Naive thymus-derived CD8-positive, alpha-beta T cell (primary cell): ENCODE measurements at regions not wholly inside any gene's neighbourhood (a gene's known extent, or its start where the extent isn't known, plus 50 kb on each side); places are given as distances from the start of the nearest gene placed in this dataset.
A peak's percentile ranks its signal among the peaks of the same experiment; 100 is the strongest.
"Not testable (repeated sequence)": the region's sequence is repeated elsewhere in the genome, so short reads cannot be mapped to it uniquely, and the experiment has no call there.

Source experiments
- ATAC-seq, 2 donors: fragments of 150-1000 bp; cut with Tn5 transposase in 1 of 2; sonication (Bioruptor Pico), chemical (Tn5 transposase) in 1 of 2; 1 replicate in 1 of 2; 2 replicates in 1 of 2; pipeline ENCODE4 v1.10.0; 2021; ENCODE audit warnings: mild to moderate bottlenecking in 2 of 2, moderate library complexity in 2 of 2
- POLR2A ChIA-PET: fragments of 350-600 bp; sonication (Branson Sonifier 250); formaldehyde crosslinking; loops from one replicate; lab custom pipeline; 2021; ENCODE audit warnings: antibody characterized with exemption; lab: Charles Lee
- DNase-seq, 10 donors: peaks; one replicate each; pipeline versions ENCODE4 v3.0.0 to v3.0.0-alpha.2; 2020 to 2022
- H3K27ac Mint-ChIP-seq, 10 donors: one replicate each; pipeline ENCODE4 v1.8.0; 2020 to 2022; ENCODE audit warnings: mild to moderate bottlenecking in 10 of 10, mixed read lengths in 10 of 10, moderate library complexity in 4 of 10, inconsistent platforms in 1 of 10
- H3K27me3 Mint-ChIP-seq, 5 donors: one replicate each; pipeline ENCODE4 v1.8.0; 2021 to 2022; ENCODE audit warnings: mixed read lengths in 5 of 5
- H3K36me3 Mint-ChIP-seq, 3 donors: one replicate each; pipeline ENCODE4 v1.8.0; 2020 to 2022; ENCODE audit warnings: mixed read lengths in 3 of 3, mild to moderate bottlenecking in 2 of 3, inconsistent platforms in 1 of 3
- H3K4me1 Mint-ChIP-seq, 4 donors: one replicate each; pipeline ENCODE4 v1.8.0; 2021 to 2022; ENCODE audit warnings: mixed read lengths in 4 of 4
- H3K4me3 Mint-ChIP-seq, 10 donors: one replicate each; pipeline ENCODE4 v1.8.0; 2020 to 2022; ENCODE audit warnings: mild to moderate bottlenecking in 10 of 10, mixed read lengths in 10 of 10, moderate library complexity in 6 of 10, inconsistent platforms in 1 of 10
- H3K9me3 Mint-ChIP-seq, 9 donors: one replicate each; pipeline ENCODE4 v1.8.0; 2020 to 2022; ENCODE audit warnings: mixed read lengths in 9 of 9, mild to moderate bottlenecking in 3 of 9, inconsistent platforms in 1 of 9, moderate library complexity in 1 of 9

DNA sequence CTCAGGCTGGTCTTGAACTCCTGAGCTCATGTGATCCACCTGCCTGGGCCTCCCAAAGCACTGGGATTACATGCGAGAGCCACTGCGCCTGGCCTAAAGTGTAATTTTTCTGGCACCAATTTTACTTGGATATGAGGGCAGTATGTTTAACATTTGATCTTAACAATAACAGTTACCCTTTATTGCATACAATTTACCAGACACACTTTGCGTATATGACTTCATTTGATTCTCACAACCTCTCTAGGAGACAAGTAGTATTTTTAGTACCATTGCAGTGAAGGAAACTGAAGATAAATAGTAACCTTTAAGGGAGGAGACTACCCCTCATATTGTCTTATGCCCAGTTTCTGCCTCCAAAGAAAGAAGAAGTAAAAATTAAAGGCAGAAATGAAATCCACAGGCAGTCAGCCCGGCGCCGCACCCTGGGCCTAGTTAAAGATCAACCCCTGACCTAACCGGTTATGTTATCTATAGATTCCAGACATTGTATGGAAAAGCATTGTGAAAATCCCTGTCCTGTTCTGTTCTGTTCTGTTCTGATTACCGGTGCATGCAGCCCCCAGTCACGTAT is 54.0 kb downstream of the CYP26A1 start:
- H3K4me3 Mint-ChIP-seq, H3K27me3 Mint-ChIP-seq, POLR2A ChIA-PET, DNase-seq, ATAC-seq, H3K27ac Mint-ChIP-seq: not testable (repeated sequence)
- peaks cover 0 to 21% (median 7%) of the 10 kb centered on the region in 3 donors for H3K36me3 Mint-ChIP-seq
- H3K9me3 Mint-ChIP-seq, result peaks cover 0 to 31% (median 16%) of the 10 kb centered on the region in 9 donors
- peaks cover 23 to 45% (median 34%) of the 10 kb centered on the region in 4 donors for H3K4me1 Mint-ChIP-seq

DNA sequence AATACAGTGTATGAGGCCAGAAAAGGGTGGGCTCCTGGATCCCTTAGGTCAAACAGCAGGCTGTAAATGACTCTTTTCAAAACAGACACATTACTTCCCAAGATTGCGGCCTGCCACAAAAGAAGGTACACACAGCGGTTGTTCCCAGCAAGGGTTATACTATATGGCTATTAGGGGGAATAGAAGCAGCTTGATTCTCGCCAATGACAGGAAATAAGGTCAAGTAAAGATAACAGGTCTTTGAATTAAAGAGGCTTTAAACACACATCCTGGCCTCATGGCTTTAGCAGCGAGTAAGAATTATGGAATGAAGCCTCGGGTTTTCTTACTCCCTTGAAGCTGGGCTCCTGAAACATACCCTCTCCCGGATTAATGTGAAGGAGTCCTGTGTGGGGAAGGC is 58.3 kb downstream of the CYP26A1 start:
- H3K4me1 Mint-ChIP-seq, result peaks cover 4 to 9% (median 6%) of the 10 kb centered on the region in 4 donors
- H3K27me3 Mint-ChIP-seq, result peaks cover 0 to 8% (median 3%) of the 10 kb centered on the region in 5 donors
- ATAC-seq (no peak), DNase-seq (no peak)
- peaks cover 0 to 14% (median 3%) of the 10 kb centered on the region in 9 donors for H3K9me3 Mint-ChIP-seq
- H3K27ac Mint-ChIP-seq, result peak overlapping the region in 2 of 10 donors; percentile 5 to 42
- no peak overlapping the region for H3K4me3 Mint-ChIP-seq
- peaks cover 0 to 5% (median 0%) of the 10 kb centered on the region in 3 donors for H3K36me3 Mint-ChIP-seq
- POLR2A ChIA-PET, result interaction anchor here (0.6 kb wide), 1 partner anchor 10 kb away, joined by 3 read pairs; no protein-coding TSS in a partner anchor

DNA sequence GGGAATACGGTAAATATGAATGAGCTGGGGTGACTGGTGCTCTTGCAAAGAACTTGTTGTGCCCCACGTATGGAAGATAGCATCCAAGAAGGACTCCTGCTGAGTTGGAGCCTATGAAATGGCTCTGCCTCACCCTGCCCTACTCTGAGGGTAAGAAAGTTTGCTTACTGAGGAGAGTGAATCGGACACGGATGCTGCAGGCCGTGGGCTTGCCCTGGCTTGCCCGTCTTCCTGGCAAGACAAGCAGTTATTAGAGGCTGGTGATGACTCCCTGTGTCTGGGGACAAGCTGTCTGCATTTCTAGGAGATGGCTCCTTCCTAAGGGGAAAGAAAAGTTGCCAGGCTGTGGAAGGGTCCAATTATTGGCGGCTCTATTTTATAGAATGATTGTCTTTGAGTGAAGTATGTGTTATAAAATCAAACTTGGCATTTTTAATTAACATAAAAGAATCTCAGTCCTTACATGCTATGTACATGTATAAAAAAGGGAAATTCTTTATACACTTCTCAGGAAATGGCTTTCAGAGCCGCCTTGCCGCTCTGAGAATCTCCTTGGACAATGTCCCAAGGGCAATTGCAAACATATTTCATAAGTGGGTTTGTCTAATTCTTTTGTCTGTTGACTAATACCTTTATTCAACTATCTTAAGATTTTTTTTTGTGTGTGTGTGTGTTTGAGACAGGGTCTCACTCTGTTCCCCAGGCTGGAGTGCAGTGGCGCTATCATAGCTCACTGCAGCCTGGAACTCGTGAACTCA is 64.6 kb downstream of the CYP26A1 start:
- peaks cover 0 to 6% (median 0%) of the 10 kb centered on the region in 9 donors for H3K9me3 Mint-ChIP-seq
- DNase-seq, result no peak
- H3K4me3 Mint-ChIP-seq, result no peak overlapping the region
- no peak for ATAC-seq
- H3K27ac Mint-ChIP-seq, result peak overlapping the region in 1 of 10 donors; percentile 36
- peaks cover 0 to 2% (median 0%) of the 10 kb centered on the region in 3 donors for H3K36me3 Mint-ChIP-seq
- peaks cover 7 to 28% (median 17%) of the 10 kb centered on the region in 5 donors for H3K27me3 Mint-ChIP-seq
- POLR2A ChIA-PET, result interaction anchor here (0.6 kb wide), 1 partner anchor 358 kb away, joined by 3 read pairs; no protein-coding TSS in a partner anchor
- H3K4me1 Mint-ChIP-seq, result peaks cover 0 to 2% (median 0%) of the 10 kb centered on the region in 4 donors

DNA sequence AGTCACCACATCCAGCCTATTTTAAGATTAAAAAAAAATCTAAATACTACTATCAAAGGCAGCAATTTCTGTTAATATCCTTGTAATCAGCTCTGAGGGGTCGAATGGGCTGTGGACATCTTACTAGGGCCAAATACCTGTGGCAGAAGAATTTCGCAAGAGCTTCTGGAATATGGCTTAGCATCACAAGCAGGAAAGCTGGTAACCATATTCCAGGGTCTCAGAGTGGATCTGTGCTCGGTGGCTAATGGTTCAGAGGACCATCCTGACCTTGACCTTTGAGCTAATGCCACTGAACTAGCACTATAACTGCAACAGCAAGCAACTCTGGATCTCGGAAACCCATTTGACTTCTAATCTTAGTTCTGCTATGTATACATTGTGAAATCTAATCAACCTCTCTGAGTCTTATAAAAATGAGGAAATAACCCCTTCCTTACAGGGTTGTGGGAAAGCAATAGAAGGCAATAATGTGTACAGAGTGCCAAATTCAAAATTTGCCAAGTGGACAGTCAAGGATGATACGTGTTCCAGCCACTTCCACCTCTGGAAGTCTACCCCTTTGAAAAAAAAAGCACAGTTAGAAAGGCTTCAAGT is 65.5 kb downstream of the CYP26A1 start:
- Mint-ChIP-seq H3K27ac (no peak overlapping the region), H3K4me3 (no peak overlapping the region), H3K36me3 (peaks cover 0 to 2% (median 0%) of the 10 kb centered on the region in 3 donors), H3K9me3 (peaks cover 0 to 6% (median 0%) of the 10 kb centered on the region in 9 donors), H3K4me1 (peaks cover 0 to 2% (median 0%) of the 10 kb centered on the region in 4 donors), H3K27me3 (peaks cover 7 to 37% (median 21%) of the 10 kb centered on the region in 5 donors)
- POLR2A ChIA-PET, result no interaction called here
- no peak for ATAC-seq
- DNase-seq, result no peak

DNA sequence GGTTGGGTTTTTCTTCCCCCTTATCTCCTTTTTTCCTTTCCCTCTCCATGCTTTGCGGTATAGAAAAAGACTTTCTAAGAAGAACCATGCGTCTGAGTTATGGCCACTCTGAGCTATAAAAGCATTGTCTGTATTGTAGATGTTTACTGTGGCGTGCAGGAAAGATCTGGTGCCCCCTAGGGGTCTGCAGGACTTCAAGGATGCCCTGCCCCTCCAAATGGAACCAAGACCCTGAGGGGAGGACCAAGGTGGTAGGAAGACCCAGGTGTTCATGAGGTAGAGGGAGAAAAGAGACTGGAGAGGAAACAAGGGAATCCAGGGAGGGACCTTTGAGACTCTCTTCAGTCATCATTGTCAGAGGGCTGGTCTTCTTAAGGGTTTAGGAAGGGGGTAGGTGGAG is 68.8 kb downstream of the CYP26A1 start:
- Mint-ChIP-seq H3K9me3 (peaks cover 0 to 6% (median 0%) of the 10 kb centered on the region in 9 donors), H3K27me3 (peaks cover 8 to 52% (median 23%) of the 10 kb centered on the region in 5 donors), H3K4me3 (no peak overlapping the region), H3K27ac (peak overlapping the region in 2 of 10 donors; percentile 15 to 18), H3K4me1 (peaks cover 0 to 2% (median 0%) of the 10 kb centered on the region in 4 donors), H3K36me3 (peaks cover 0 to 2% (median 0%) of the 10 kb centered on the region in 3 donors)
- ATAC-seq (no peak), DNase-seq (no peak)
- POLR2A ChIA-PET, result no interaction called here

DNA sequence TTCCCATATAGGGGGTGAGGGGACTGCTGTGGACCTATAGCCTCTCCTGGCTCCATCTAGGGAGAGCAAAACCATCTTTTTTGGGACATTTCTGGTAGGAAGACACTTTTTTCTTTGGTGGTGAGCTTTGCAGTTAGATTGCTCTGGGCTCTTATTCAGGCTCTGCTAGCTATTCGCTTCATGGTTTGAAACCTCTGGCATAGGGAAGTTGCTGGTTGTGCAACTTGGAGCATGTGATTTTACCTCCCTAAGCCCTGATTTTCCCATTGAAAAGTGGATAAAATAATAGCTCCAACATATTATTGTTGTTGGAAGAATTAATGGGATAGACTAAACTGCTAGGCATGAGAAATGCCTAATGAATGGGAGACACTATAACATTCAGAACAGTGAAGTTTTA is 69.6 kb downstream of the CYP26A1 start:
- H3K4me1 Mint-ChIP-seq, result peaks cover 0 to 2% (median 0%) of the 10 kb centered on the region in 4 donors
- H3K27me3 Mint-ChIP-seq, result peaks cover 8 to 55% (median 23%) of the 10 kb centered on the region in 5 donors
- ATAC-seq, result no peak
- DNase-seq, result no peak
- POLR2A ChIA-PET, result no interaction called here
- peaks cover 0 to 6% (median 0%) of the 10 kb centered on the region in 9 donors for H3K9me3 Mint-ChIP-seq
- no peak overlapping the region for H3K27ac Mint-ChIP-seq
- H3K36me3 Mint-ChIP-seq, result peaks cover 0 to 2% (median 0%) of the 10 kb centered on the region in 3 donors
- no peak overlapping the region for H3K4me3 Mint-ChIP-seq

DNA sequence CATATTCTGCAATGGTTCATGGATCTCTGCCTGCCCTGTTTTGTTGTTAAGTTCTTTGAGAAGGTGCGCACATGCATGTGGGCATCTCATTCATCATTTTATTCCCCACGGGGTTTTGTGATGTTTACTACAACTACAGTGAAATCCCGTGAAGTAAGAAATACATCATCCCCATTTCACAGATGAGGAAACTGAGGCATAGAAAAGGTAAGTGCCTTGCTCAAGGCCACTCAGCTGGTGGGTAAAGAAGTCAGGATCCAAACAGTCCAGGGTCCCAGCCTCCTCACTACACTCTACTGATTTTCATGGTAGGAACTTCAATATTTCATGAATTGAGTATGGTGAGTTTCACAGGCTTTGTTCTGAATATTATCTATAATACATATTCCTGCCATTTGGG is 72.6 kb downstream of the CYP26A1 start:
- ATAC-seq (no peak), DNase-seq (no peak)
- no peak overlapping the region for H3K4me3 Mint-ChIP-seq
- peaks cover 9 to 46% (median 18%) of the 10 kb centered on the region in 5 donors for H3K27me3 Mint-ChIP-seq
- POLR2A ChIA-PET, result no interaction called here
- H3K27ac Mint-ChIP-seq, result no peak overlapping the region
- H3K36me3 Mint-ChIP-seq, result peaks cover 0 to 6% (median 4%) of the 10 kb centered on the region in 3 donors
- H3K9me3 Mint-ChIP-seq, result peaks cover 0 to 6% (median 0%) of the 10 kb centered on the region in 9 donors
- H3K4me1 Mint-ChIP-seq, result peaks cover 17 to 18% (median 17%) of the 10 kb centered on the region in 4 donors

DNA sequence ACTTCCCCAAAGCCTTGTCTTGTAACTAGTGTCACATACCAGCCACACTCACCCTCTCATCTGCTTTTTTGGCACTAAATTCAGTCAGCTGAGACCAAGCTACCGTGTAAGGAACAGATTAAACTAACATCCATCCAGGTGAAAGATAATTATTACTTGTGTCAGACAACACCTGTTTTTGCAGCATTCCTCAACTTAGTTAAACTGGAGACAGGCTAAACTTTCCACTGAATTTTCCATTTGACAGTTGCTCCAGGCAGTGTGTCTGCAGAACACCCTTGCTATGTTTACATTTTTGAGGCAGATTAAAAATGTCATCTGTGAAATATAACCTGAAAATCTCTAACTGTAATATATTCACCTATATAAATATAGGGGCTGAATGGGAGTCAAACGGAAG is 73.6 kb downstream of the CYP26A1 start:
- H3K27me3 Mint-ChIP-seq, result peaks cover 9 to 44% (median 18%) of the 10 kb centered on the region in 5 donors
- DNase-seq (no peak), ATAC-seq (no peak)
- peaks cover 0 to 6% (median 4%) of the 10 kb centered on the region in 3 donors for H3K36me3 Mint-ChIP-seq
- no peak overlapping the region for H3K27ac Mint-ChIP-seq
- H3K4me3 Mint-ChIP-seq, result no peak overlapping the region
- peaks cover 20 to 22% (median 20%) of the 10 kb centered on the region in 4 donors for H3K4me1 Mint-ChIP-seq
- peaks cover 0 to 6% (median 0%) of the 10 kb centered on the region in 9 donors for H3K9me3 Mint-ChIP-seq
- POLR2A ChIA-PET, result no interaction called here

DNA sequence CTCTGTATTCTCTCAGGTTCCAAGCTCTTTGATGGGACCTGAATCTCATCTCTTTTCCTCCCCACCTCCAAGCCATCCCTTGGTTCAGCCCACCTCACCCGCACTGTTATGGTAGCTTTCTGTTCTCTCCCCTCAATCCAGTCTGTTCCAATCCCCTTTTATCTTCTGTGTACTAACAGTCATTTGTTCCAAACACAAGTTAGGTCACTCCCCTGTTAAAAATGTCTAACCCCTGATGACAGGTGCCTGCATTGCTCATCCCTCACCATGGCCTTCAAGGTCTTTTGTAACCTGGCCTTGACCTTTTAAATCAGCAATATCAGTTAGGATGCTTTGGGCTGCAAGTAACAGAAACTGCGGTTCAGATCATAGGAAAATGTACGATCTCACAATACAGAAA is 74.8 kb downstream of the CYP26A1 start:
- peaks cover 7 to 32% (median 11%) of the 10 kb centered on the region in 5 donors for H3K27me3 Mint-ChIP-seq
- no peak for DNase-seq
- POLR2A ChIA-PET, result no interaction called here
- H3K27ac Mint-ChIP-seq, result no peak overlapping the region
- no peak overlapping the region for H3K4me3 Mint-ChIP-seq
- peaks cover 17 to 22% (median 20%) of the 10 kb centered on the region in 4 donors for H3K4me1 Mint-ChIP-seq
- peaks cover 0 to 6% (median 4%) of the 10 kb centered on the region in 3 donors for H3K36me3 Mint-ChIP-seq
- H3K9me3 Mint-ChIP-seq, result peaks cover 0 to 17% (median 0%) of the 10 kb centered on the region in 9 donors
- ATAC-seq, result no peak

DNA sequence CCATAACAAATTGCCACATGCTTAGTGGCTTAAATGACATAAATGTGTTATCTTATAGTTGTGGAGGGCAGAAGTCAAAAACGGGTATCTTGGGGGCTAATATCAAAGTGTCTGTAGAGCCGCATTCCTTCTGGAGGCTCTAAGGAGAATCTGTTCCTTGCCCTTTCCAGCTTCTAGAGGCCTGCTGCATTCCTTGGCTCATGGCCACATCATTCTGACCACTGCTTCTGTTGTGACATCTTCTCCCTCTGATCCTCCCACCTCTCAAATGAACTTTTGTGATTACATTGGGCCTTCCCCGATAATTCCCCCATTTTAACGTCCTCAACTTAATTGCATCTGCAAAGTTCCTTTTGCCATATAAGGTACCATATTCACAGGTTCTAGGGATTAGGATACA is 76.1 kb downstream of the CYP26A1 start:
- Mint-ChIP-seq H3K4me1 (peaks cover 17 to 22% (median 20%) of the 10 kb centered on the region in 4 donors), H3K4me3 (no peak overlapping the region), H3K27me3 (peaks cover 1 to 19% (median 8%) of the 10 kb centered on the region in 5 donors), H3K36me3 (peaks cover 0 to 7% (median 4%) of the 10 kb centered on the region in 3 donors), H3K27ac (peak overlapping the region in 1 of 10 donors; percentile 26), H3K9me3 (peaks cover 0 to 26% (median 4%) of the 10 kb centered on the region in 9 donors)
- POLR2A ChIA-PET, result interaction anchor here (0.7 kb wide), 1 partner anchor 34 kb away, joined by 5 read pairs; no protein-coding TSS in a partner anchor
- DNase-seq, result no peak
- ATAC-seq, result no peak

DNA sequence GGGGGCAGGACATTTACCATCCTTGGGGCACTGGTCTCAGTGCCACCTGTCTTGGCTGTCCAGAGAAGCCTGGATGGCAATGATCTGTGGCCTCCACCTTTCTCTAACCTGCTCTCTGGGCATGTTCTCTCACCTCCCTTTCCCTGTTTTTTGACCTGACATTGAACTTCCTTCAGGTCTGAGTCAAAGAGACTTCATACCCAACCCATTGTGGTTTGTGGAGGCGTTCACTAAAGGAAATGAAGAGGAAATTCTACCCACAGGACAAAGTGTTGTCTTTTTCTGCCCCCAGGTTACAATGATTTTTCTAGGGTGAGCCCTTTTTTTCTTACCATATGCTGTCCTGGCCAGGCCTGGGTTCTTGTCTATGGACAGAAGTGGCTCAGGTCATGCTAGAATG is 76.6 kb downstream of the CYP26A1 start:
- H3K36me3 Mint-ChIP-seq, result peaks cover 0 to 12% (median 4%) of the 10 kb centered on the region in 3 donors
- H3K9me3 Mint-ChIP-seq, result peaks cover 0 to 31% (median 7%) of the 10 kb centered on the region in 9 donors
- POLR2A ChIA-PET, result interaction anchor here (0.7 kb wide), 1 partner anchor 35 kb away, joined by 5 read pairs; no protein-coding TSS in a partner anchor
- peaks cover 1 to 19% (median 8%) of the 10 kb centered on the region in 5 donors for H3K27me3 Mint-ChIP-seq
- DNase-seq (peak in 3 of 10 donors; percentile 2 to 19 (median 7)), ATAC-seq (peak in 1 of 2 donors; percentile 53)
- H3K4me3 Mint-ChIP-seq, result peak overlapping the region in 6 of 10 donors; percentile 9 to 62 (median 51)
- peaks cover 17 to 22% (median 20%) of the 10 kb centered on the region in 4 donors for H3K4me1 Mint-ChIP-seq
- H3K27ac Mint-ChIP-seq, result peak overlapping the region in 2 of 10 donors; percentile 8 to 26

DNA sequence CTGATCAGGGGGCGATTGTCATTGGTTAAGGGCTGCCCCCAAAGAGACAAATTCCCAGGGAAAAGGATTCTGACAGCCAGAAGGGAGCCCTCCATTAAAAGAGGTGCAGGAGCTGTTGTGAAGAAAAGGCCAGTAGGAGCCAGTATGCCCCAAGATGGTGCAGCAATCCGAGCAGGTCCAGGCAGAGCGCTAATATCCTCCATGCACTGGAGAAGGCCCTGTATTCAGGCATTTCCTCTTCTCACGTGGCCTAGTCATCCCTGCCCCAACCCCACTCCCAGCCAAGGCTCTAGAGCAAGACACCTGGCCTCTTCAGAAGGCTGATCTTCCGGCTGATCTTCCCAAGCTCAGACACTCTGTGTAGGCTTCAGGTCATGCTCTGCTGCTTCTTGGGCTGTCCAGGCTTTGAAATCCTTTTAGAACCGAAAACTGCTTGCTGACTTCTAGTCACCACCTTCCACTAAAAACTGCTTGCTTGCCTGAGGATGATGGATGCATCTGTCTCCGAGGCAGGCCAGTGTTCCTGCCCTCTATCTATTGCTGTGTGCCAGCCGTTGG is 77.4 kb downstream of the CYP26A1 start:
- Mint-ChIP-seq H3K4me3 (peak overlapping the region in 3 of 10 donors; percentile 4 to 62 (median 23)), H3K27ac (peak overlapping the region in 1 of 10 donors; percentile 16), H3K27me3 (peaks cover 1 to 15% (median 12%) of the 10 kb centered on the region in 5 donors), H3K4me1 (peaks cover 17 to 22% (median 20%) of the 10 kb centered on the region in 4 donors), H3K36me3 (peaks cover 0 to 20% (median 4%) of the 10 kb centered on the region in 3 donors), H3K9me3 (peaks cover 0 to 39% (median 12%) of the 10 kb centered on the region in 9 donors)
- DNase-seq, result no peak
- POLR2A ChIA-PET, result no interaction called here
- ATAC-seq, result no peak
